ENCODE measurements at regions not wholly inside any gene's neighbourhood (a gene's known extent, or its start where the extent isn't known, plus 50 kb on each side); places are given as distances from the start of the nearest gene placed in this dataset.

DNA sequence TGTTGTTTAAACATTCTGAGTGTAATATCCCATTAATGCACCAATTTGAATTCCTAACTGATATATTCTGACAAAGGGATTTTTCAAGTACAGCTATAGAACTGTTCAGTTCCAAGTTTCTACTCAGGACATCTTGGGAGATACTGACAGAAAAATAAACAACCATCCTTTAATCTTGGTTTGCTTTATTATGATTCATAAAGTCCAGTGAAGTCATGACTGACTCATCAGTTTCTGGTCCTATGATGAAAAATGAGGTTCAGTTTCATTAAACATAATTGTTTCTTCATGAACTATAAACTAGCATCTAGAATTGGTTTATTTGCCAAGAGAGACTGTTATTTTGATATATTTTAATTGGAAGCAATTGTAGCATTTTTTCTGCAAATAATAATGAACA lies 896.2 kb downstream of the CCDC85A start:
- no peaks in the 10 kb centered on the region for H3K27me3 Mint-ChIP-seq
- intact Hi-C loops (cut with micrococcal nuclease), result no loop called here
- ATAC-seq, result no peak
- no peaks in the 10 kb centered on the region for H3K4me1 Mint-ChIP-seq (ENCODE audit: low read depth)
- no peak for DNase-seq
- no peak overlapping the region for H3K4me3 Mint-ChIP-seq
- H3K36me3 Mint-ChIP-seq (ENCODE audit: low read depth), result no peaks in the 10 kb centered on the region
- CTCF ChIA-PET, result no interaction called here
- H3K27ac Mint-ChIP-seq, result no peak overlapping the region
- POLR2A ChIA-PET, result no interaction called here
- TF ChIP-seq, protein P1, sequence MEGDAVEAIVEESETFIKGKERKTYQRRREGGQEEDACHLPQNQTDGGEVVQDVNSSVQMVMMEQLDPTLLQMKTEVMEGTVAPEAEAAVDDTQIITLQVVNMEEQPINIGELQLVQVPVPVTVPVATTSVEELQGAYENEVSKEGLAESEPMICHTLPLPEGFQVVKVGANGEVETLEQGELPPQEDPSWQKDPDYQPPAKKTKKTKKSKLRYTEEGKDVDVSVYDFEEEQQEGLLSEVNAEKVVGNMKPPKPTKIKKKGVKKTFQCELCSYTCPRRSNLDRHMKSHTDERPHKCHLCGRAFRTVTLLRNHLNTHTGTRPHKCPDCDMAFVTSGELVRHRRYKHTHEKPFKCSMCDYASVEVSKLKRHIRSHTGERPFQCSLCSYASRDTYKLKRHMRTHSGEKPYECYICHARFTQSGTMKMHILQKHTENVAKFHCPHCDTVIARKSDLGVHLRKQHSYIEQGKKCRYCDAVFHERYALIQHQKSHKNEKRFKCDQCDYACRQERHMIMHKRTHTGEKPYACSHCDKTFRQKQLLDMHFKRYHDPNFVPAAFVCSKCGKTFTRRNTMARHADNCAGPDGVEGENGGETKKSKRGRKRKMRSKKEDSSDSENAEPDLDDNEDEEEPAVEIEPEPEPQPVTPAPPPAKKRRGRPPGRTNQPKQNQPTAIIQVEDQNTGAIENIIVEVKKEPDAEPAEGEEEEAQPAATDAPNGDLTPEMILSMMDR (IDR thresholded peaks at IDR 0.05), result no peak
- peaks cover 10% of the 10 kb centered on the region for H3K9me3 Mint-ChIP-seq

DNA sequence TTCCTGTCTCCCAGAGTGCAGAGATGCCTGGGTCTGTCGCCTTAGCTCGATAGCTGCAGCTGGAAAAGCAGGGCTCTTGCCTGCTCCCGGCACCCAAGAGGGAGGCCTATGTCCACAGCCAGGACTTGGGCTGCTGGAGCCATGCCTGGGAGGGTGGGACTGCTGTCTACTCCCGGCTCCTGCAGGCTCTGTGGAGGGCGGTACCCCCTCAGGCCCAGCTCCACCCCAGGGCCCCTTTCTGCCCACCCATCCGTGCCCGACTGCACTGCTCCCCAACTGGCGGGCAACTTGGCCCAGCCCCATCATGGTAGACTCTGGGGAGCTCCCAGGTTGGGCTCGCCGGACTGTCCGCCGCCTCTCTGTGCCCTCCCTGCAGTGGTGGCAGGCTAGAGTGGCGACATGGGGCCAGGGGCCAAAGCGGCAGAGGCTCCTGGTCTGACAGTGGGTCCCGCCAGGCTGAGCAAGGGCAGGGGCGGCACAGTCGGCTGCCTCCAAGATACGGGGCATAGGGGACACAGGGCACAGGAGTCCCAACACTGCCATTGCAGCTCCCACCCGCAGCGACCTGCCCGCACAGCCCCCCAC lies 901.0 kb downstream of the CCDC85A start:
- no peak overlapping the region for H3K27ac Mint-ChIP-seq
- no peak for DNase-seq

DNA sequence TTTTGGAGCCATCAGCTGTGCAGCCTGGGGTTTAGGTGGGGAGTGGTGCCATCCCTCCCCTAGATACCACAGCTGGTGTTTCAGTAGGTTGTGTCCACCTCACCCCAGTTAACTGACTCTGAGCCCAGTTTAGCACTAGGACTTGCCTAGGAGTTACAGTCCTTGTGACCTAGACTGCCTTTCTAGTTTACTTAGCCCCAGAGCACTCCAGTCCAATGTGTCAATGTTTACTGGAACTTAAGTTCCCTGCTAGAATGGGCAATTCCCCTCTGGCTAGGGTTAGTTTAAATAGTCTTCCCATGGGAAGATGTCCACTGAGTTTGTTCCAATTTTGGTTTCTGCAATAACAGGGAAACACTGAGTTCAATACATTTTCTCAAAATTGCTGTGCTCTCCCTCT lies 909.2 kb downstream of the CCDC85A start:
- ChIA-PET POLR2A (no interaction called here), CTCF (no interaction called here)
- TF ChIP-seq, protein P1 (IDR thresholded peaks at IDR 0.05), result no peak
- peaks cover 12% of the 10 kb centered on the region for H3K9me3 Mint-ChIP-seq
- DNase-seq (no peak), ATAC-seq (no peak)
- no peaks in the 10 kb centered on the region for H3K36me3 Mint-ChIP-seq (ENCODE audit: low read depth)
- no peak overlapping the region for H3K27ac Mint-ChIP-seq
- intact Hi-C loops (cut with micrococcal nuclease), result no loop called here
- no peaks in the 10 kb centered on the region for H3K27me3 Mint-ChIP-seq
- H3K4me3 Mint-ChIP-seq, result no peak overlapping the region
- no peaks in the 10 kb centered on the region for H3K4me1 Mint-ChIP-seq (ENCODE audit: low read depth)

More for the DNA sequence above, 901.0 kb downstream of the CCDC85A start:
- H3K9me3 Mint-ChIP-seq, result peaks cover 6% of the 10 kb centered on the region
- H3K27me3 Mint-ChIP-seq, result no peaks in the 10 kb centered on the region
- H3K4me3 Mint-ChIP-seq, result no peak overlapping the region
- H3K4me1 Mint-ChIP-seq (ENCODE audit: low read depth), result no peaks in the 10 kb centered on the region
- H3K36me3 Mint-ChIP-seq (ENCODE audit: low read depth), result no peaks in the 10 kb centered on the region
- no peak for ATAC-seq
- ChIA-PET POLR2A (no interaction called here), CTCF (no interaction called here)
- intact Hi-C loops (cut with micrococcal nuclease), result no loop called here
- TF ChIP-seq, protein P1 (IDR thresholded peaks at IDR 0.05), result no peak

DNA sequence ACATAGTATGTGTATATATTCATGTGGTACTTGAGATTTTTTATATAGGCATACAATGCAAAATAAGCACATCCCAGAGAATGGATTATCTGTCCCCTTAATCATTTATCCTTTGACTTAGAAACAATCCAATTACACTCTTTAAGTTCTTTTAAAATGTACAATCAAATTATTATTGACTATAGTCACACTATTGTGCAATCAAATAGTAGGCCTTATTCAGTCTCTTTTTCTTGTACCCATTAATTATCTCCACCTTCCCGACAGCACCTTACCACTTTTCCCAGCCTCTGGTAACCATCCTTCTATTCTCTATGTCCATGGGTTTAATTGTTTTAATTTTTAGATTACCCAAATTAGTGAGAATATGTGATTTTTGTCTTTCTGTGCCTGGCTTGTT lies 914.1 kb downstream of the CCDC85A start:
- intact Hi-C loops (cut with micrococcal nuclease), result no loop called here
- no peak for DNase-seq
- H3K4me1 Mint-ChIP-seq (ENCODE audit: low read depth), result no peaks in the 10 kb centered on the region
- TF ChIP-seq, protein P1 (IDR thresholded peaks at IDR 0.05), result no peak
- POLR2A ChIA-PET, result no interaction called here
- no peak overlapping the region for H3K4me3 Mint-ChIP-seq
- CTCF ChIA-PET, result no interaction called here
- peaks cover 29% of the 10 kb centered on the region for H3K9me3 Mint-ChIP-seq
- no peaks in the 10 kb centered on the region for H3K36me3 Mint-ChIP-seq (ENCODE audit: low read depth)
- no peaks in the 10 kb centered on the region for H3K27me3 Mint-ChIP-seq
- no peak for ATAC-seq
- no peak overlapping the region for H3K27ac Mint-ChIP-seq

DNA sequence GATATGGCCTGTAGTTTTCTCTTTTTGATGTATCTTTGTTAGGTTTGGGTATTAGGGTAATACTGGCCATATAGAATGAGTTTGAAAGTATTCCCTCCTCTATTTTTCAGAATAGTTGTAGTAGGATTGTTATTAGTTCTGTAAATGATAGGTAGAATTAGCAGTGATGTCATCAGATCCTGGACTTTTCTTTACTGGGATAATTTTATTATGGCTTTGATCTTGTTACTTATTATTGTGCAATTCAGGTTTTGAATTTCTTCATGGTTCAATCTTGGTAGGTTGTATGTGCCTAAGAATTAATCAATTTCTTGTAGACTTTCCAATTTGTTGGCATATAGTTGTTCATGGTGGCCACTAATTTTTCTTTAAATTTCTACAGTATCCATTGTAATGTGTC lies 916.6 kb downstream of the CCDC85A start:
- CTCF ChIA-PET, result no interaction called here
- H3K36me3 Mint-ChIP-seq (ENCODE audit: low read depth), result no peaks in the 10 kb centered on the region
- POLR2A ChIA-PET, result no interaction called here
- H3K4me3 Mint-ChIP-seq, result no peak overlapping the region
- H3K4me1 Mint-ChIP-seq (ENCODE audit: low read depth), result no peaks in the 10 kb centered on the region
- H3K27ac Mint-ChIP-seq, result no peak overlapping the region
- H3K9me3 Mint-ChIP-seq, result peaks cover 24% of the 10 kb centered on the region
- no peaks in the 10 kb centered on the region for H3K27me3 Mint-ChIP-seq
- DNase-seq (no peak), ATAC-seq (no peak)
- intact Hi-C loops (cut with micrococcal nuclease), result no loop called here
- TF ChIP-seq, protein P1 (IDR thresholded peaks at IDR 0.05), result no peak

Data from activated CD8-positive, alpha-beta T cell treated with anti-CD3 and anti-CD28 coated beads for 36 hours (primary cell).